ENCODE measurements at regions not wholly inside any gene's neighbourhood (a gene's known extent, or its start where the extent isn't known, plus 50 kb on each side); places are given as distances from the start of the nearest gene placed in this dataset.

- TF ChIP-seq ATF2 (CRISPR knock-in tag; IDR thresholded peaks at IDR 0.05; ENCODE audit: borderline replicate concordance, low read depth) (no peak), RORB (CRISPR knock-in tag; IDR thresholded peaks at IDR 0.05) (no peak), OVOL2 (CRISPR knock-in tag; IDR thresholded peaks at IDR 0.05; ENCODE audit: borderline replicate concordance) (no peak), NR1H2 (CRISPR knock-in tag; IDR thresholded peaks at IDR 0.05) (no peak), JAZF1 (CRISPR knock-in tag; IDR thresholded peaks at IDR 0.05) (no peak), RELA (CRISPR knock-in tag; IDR thresholded peaks at IDR 0.05; ENCODE audit: borderline replicate concordance) (no peak), NFATC4 (CRISPR knock-in tag; IDR thresholded peaks at IDR 0.05) (no peak), ZBTB21 (CRISPR knock-in tag; IDR thresholded peaks at IDR 0.05; ENCODE audit: borderline replicate concordance) (no peak), TEAD4 (CRISPR knock-in tag; IDR thresholded peaks at IDR 0.05) (no peak), E2F4 (CRISPR knock-in tag; IDR thresholded peaks at IDR 0.05; ENCODE audit: borderline replicate concordance, low read depth) (no peak)
Measured at GRCh38 chrX:65862638-65863037, 177.2 kb downstream of the VSIG4 start (continued).

GRCh38 chrX:65859299-65859698 lies 180.6 kb downstream of the VSIG4 start:
- no peak overlapping the region for H3K4me3 Mint-ChIP-seq
- H3K27me3 Mint-ChIP-seq (ENCODE audit: low read depth), result peaks cover 5% of the 10 kb centered on the region
- TF ChIP-seq CTCF (IDR thresholded peaks at IDR 0.05) (no peak), ZBTB43 (CRISPR knock-in tag; IDR thresholded peaks at IDR 0.05) (no peak), ZNF232 (CRISPR knock-in tag; IDR thresholded peaks at IDR 0.05) (no peak), FOXP1 (CRISPR knock-in tag; IDR thresholded peaks at IDR 0.05; ENCODE audit: borderline replicate concordance) (no peak), PRRX2 (CRISPR knock-in tag; IDR thresholded peaks at IDR 0.05) (no peak), MYBL2 (CRISPR knock-in tag; IDR thresholded peaks at IDR 0.05) (no peak), STAT6 (CRISPR knock-in tag; conservative IDR thresholded peaks at IDR 0.05; ENCODE audit: low read depth) (no peak), SP1 (CRISPR knock-in tag; conservative IDR thresholded peaks at IDR 0.05) (no peak), ATF2 (CRISPR knock-in tag; IDR thresholded peaks at IDR 0.05; ENCODE audit: borderline replicate concordance, low read depth) (no peak), ETV6 (CRISPR knock-in tag; IDR thresholded peaks at IDR 0.05) (no peak), NFATC4 (CRISPR knock-in tag; IDR thresholded peaks at IDR 0.05) (no peak), ZBTB21 (CRISPR knock-in tag; IDR thresholded peaks at IDR 0.05; ENCODE audit: borderline replicate concordance) (no peak), E2F1 (CRISPR knock-in tag; IDR thresholded peaks at IDR 0.05) (no peak), SOX15 (CRISPR knock-in tag; IDR thresholded peaks at IDR 0.05) (no peak), ATF6 (CRISPR knock-in tag; IDR thresholded peaks at IDR 0.05) (no peak), ELF4 (CRISPR knock-in tag; IDR thresholded peaks at IDR 0.05; ENCODE audit: low read depth) (no peak)
- peaks cover 18% of the 10 kb centered on the region for H3K9me3 Mint-ChIP-seq
- H3K36me3 Mint-ChIP-seq, result no peaks in the 10 kb centered on the region
- H3K27ac Mint-ChIP-seq, result no peak overlapping the region
- DNase-seq (ENCODE audit: low spot score) (no peak), ATAC-seq (no peak)
- POLR2A ChIA-PET, result no interaction called here
- CTCF ChIA-PET, result no interaction called here
- H3K4me1 Mint-ChIP-seq, result peaks cover 10% of the 10 kb centered on the region
